H1 (cell line): ENCODE measurements at regions not wholly inside any gene's neighbourhood (a gene's known extent, or its start where the extent isn't known, plus 50 kb on each side); places are given as distances from the start of the nearest gene placed in this dataset.

Experiments used
- CTCF ChIA-PET: fragments of 300-600 bp; sonication (Branson Sonifier 250); formaldehyde crosslinking; loops from one replicate; lab custom pipeline; 2021; ENCODE audit not compliant: partially characterized antibody; lab: Charles Lee
- POLR2A ChIA-PET: fragments of 300-600 bp; sonication (Branson Sonifier 250); formaldehyde crosslinking; loops from one replicate; lab custom pipeline; 2021; ENCODE audit warnings: inconsistent platforms; ENCODE audit not compliant: partially characterized antibody; lab: Charles Lee
- DNase-seq, 2 experiments: peaks; one replicate each; pipeline versions ENCODE4 v3.0.0 to v3.0.0-alpha.2; 2010 to 2022; ENCODE audit warnings: low spot score in 2 of 2, low read depth in 1 of 2, mixed read lengths in 1 of 2
- FAIRE-seq: peaks from 2 replicates; lab custom pipeline; 2011; peaks lifted over from hg19 to GRCh38; lab: Jason Lieb, UNC
- H2AFZ ChIP-seq: 2 replicates; pipeline ENCODE4 v1.8.1; 2012; ENCODE audit warnings: low read length, inconsistent platforms
- H2AK5ac ChIP-seq: 2 replicates; pipeline ENCODE4 v1.6.1; 2013; ENCODE audit warnings: low read depth, low read length
- H2BK120ac ChIP-seq: replicated peaks from 2 replicates; pipeline ENCODE3; 2013; ENCODE audit warnings: low read depth, low read length, inconsistent platforms
- H2BK12ac ChIP-seq: 2 replicates; pipeline ENCODE4 v1.6.1; 2013; ENCODE audit warnings: low read depth, low read length
- H2BK15ac ChIP-seq: 2 replicates; pipeline ENCODE4 v1.6.1; 2013; ENCODE audit warnings: low read length
- H2BK20ac ChIP-seq: 2 replicates; pipeline ENCODE4 v1.6.1; 2013; ENCODE audit warnings: low read length
- H2BK5ac ChIP-seq: 2 replicates; pipeline ENCODE4 v1.6.1; 2013; ENCODE audit warnings: low read depth, low read length
- H3K14ac ChIP-seq: 2 replicates; pipeline ENCODE4 v1.6.1; 2013; ENCODE audit warnings: inconsistent platforms; ENCODE audit not compliant: insufficient read length
- H3K18ac ChIP-seq: 2 replicates; pipeline ENCODE4 v1.6.1; 2013; ENCODE audit warnings: low read length; ENCODE audit errors: extremely low read depth
- H3K23ac ChIP-seq: 2 replicates; pipeline ENCODE4 v1.6.1; 2013; ENCODE audit warnings: inconsistent platforms; ENCODE audit not compliant: insufficient read length
- H3K23me2 ChIP-seq: 2 replicates; pipeline ENCODE4 v1.6.1; 2013; ENCODE audit warnings: low read depth, low read length
- H3K27ac ChIP-seq: 2 replicates; pipeline ENCODE4 v1.6.1; 2011; ENCODE audit warnings: low read depth, low read length, inconsistent platforms
- H3K27me3 ChIP-seq, 4 experiments: replicated peaks in 1 of 4; 1 replicate in 1 of 4; 2 replicates in 3 of 4; pipeline versions ENCODE4 v1.6.1 to v1.8.1; 2011 to 2013; ENCODE audit warnings: low read length in 3 of 4, mild to moderate bottlenecking in 3 of 4, inconsistent platforms in 2 of 4, mixed read lengths in 2 of 4, moderate library complexity in 1 of 4; ENCODE audit not compliant: control insufficient read depth in 3 of 4, insufficient read depth in 3 of 4; ENCODE audit errors: extremely low read depth in 1 of 4
- H3K36me3 ChIP-seq, 4 experiments: 2 replicates each; pipeline versions ENCODE4 v1.6.1 to v1.8.1; 2011 to 2013; ENCODE audit warnings: mild to moderate bottlenecking in 4 of 4, low read length in 3 of 4, moderate library complexity in 2 of 4, control low read depth in 1 of 4, inconsistent platforms in 1 of 4; ENCODE audit not compliant: insufficient read depth in 4 of 4, control insufficient read depth in 2 of 4
- H3K4ac ChIP-seq: replicated peaks from 2 replicates; pipeline ENCODE3; 2013; ENCODE audit warnings: low read length, low read depth, mixed read lengths, inconsistent platforms; ENCODE audit not compliant: insufficient read length
- H3K4me1 ChIP-seq, 4 experiments: replicated peaks in 1 of 4; 1 replicate in 1 of 4; 2 replicates in 3 of 4; pipeline versions ENCODE4 v1.6.1 to v1.8.1; 2011 to 2013; ENCODE audit warnings: low read length in 3 of 4, inconsistent platforms in 2 of 4, mixed read lengths in 1 of 4; ENCODE audit not compliant: insufficient read depth in 4 of 4, control insufficient read depth in 3 of 4
- H3K4me2 ChIP-seq, 2 experiments: 2 replicates each; pipeline versions ENCODE4 v1.6.1 to v1.8.1; 2011 to 2013; ENCODE audit warnings: low read depth in 2 of 2, low read length in 2 of 2, control low read depth in 1 of 2, inconsistent platforms in 1 of 2, mild to moderate bottlenecking in 1 of 2; ENCODE audit not compliant: insufficient read depth in 1 of 2
- H3K4me3 ChIP-seq, 4 experiments: fragments of 200-600, 300-600 bp in 1 of 4; sonication (generic), shearing (Covaris generic), sonication (Bioruptor Twin) in 1 of 4; 2 replicates each; pipeline versions ENCODE4 v1.5.1 to v1.8.1; 2011 to 2016; ENCODE audit warnings: low read length in 4 of 4, low read depth in 3 of 4, control low read depth in 2 of 4, inconsistent platforms in 2 of 4, mild to moderate bottlenecking in 2 of 4, mixed read lengths in 1 of 4, moderate library complexity in 1 of 4; ENCODE audit not compliant: insufficient read depth in 2 of 4; ENCODE audit errors: extremely low read depth in 1 of 4
- H3K56ac ChIP-seq: replicated peaks from 2 replicates; pipeline ENCODE3; 2013; ENCODE audit warnings: low read depth, mild to moderate bottlenecking, mixed read lengths, low read length, inconsistent platforms; ENCODE audit not compliant: insufficient read length
- H3K79me1 ChIP-seq: 2 replicates; pipeline ENCODE4 v1.6.1; 2013; ENCODE audit warnings: low read depth, low read length, control low read depth
- H3K79me2 ChIP-seq, 2 experiments: 2 replicates each; pipeline versions ENCODE4 v1.6.1 to v1.8.1; 2012 to 2013; ENCODE audit warnings: low read length in 2 of 2, mild to moderate bottlenecking in 2 of 2, inconsistent platforms in 1 of 2; ENCODE audit not compliant: insufficient read depth in 2 of 2, control insufficient read depth in 1 of 2
- H3K9ac ChIP-seq, 4 experiments: replicated peaks in 1 of 4; 1 replicate in 1 of 4; 2 replicates in 3 of 4; pipeline versions ENCODE4 v1.6.1 to v1.8.1; 2011 to 2013; ENCODE audit warnings: low read depth in 3 of 4, low read length in 3 of 4, control low read depth in 2 of 4, mild to moderate bottlenecking in 2 of 4, moderate library complexity in 2 of 4, inconsistent platforms in 1 of 4; ENCODE audit errors: extremely low read depth in 1 of 4
- H3K9me3 ChIP-seq, 2 experiments: 2 replicates each; pipeline versions ENCODE4 v1.6.1 to v1.8.1; 2012 to 2013; ENCODE audit warnings: mild to moderate bottlenecking in 2 of 2, moderate library complexity in 2 of 2, control low read depth in 1 of 2, inconsistent platforms in 1 of 2, low read depth in 1 of 2, low read length in 1 of 2, mixed read lengths in 1 of 2; ENCODE audit not compliant: insufficient read depth in 2 of 2
- H4K20me1 ChIP-seq, 2 experiments: replicated peaks in 1 of 2; 2 replicates each; pipeline versions ENCODE3 to v1.8.1; 2011 to 2013; ENCODE audit warnings: inconsistent platforms in 2 of 2, low read length in 2 of 2, mild to moderate bottlenecking in 1 of 2; ENCODE audit not compliant: insufficient read depth in 2 of 2, control insufficient read depth in 1 of 2
- H4K5ac ChIP-seq: 2 replicates; pipeline ENCODE4 v1.6.1; 2013; ENCODE audit warnings: low read length, low read depth, mixed read lengths, inconsistent platforms; ENCODE audit not compliant: insufficient read length
- H4K8ac ChIP-seq: 2 replicates; pipeline ENCODE4 v1.8.0; 2013; ENCODE audit warnings: mild to moderate bottlenecking, moderate library complexity, low read length, inconsistent platforms; ENCODE audit not compliant: insufficient read depth; ENCODE audit errors: extremely low read depth
- H4K91ac ChIP-seq: replicated peaks from 2 replicates; pipeline ENCODE3; 2013; ENCODE audit warnings: low read length, mixed read lengths, inconsistent platforms; ENCODE audit not compliant: insufficient read length
- BRCA1 ChIP-seq: IDR thresholded peaks from 2 replicates; pipeline ENCODE4 v1.6.1; 2012; ENCODE audit warnings: low read depth, low read length, improper control_type of control experiment
- CHD1 ChIP-seq: IDR thresholded peaks from 2 replicates; pipeline ENCODE4 v1.6.1; 2012; ENCODE audit warnings: low read depth, low read length, improper control_type of control experiment
- CTBP2 ChIP-seq: IDR thresholded peaks from 2 replicates; pipeline ENCODE4 v1.7.0; 2011; ENCODE audit warnings: borderline replicate concordance, mild to moderate bottlenecking, moderate library complexity, mixed read lengths, low read length; ENCODE audit not compliant: insufficient read depth, insufficient read length
- EGR1 ChIP-seq: IDR thresholded peaks from 2 replicates; pipeline ENCODE4 v1.6.1; 2011; ENCODE audit warnings: low read depth, low read length, borderline replicate concordance
- EP300 ChIP-seq, 2 experiments: IDR thresholded peaks; 1 replicate in 1 of 2; 2 replicates in 1 of 2; pipeline ENCODE4 v1.6.1; 2011 to 2012; ENCODE audit warnings: low read depth in 2 of 2, low read length in 2 of 2, mild to moderate bottlenecking in 2 of 2, borderline replicate concordance in 1 of 2, inconsistent platforms in 1 of 2, moderate library complexity in 1 of 2
- GABPA ChIP-seq: IDR thresholded peaks from 2 replicates; pipeline ENCODE4 v1.6.1; 2011; ENCODE audit warnings: mild to moderate bottlenecking, low read length, moderate library complexity, borderline replicate concordance; ENCODE audit not compliant: insufficient read depth
- HDAC2 ChIP-seq, 2 experiments: fragments of 300-600 bp in 1 of 2; sonication (generic) in 1 of 2; IDR thresholded peaks; 2 replicates each; pipeline ENCODE4 v1.6.1; 2011 to 2012; ENCODE audit warnings: low read depth in 2 of 2, low read length in 2 of 2, mild to moderate bottlenecking in 2 of 2, moderate library complexity in 2 of 2, borderline replicate concordance in 1 of 2, inconsistent platforms in 1 of 2
- PHF8 ChIP-seq: fragments of 200-600 bp; sonication (generic); conservative IDR thresholded peaks from 2 replicates; pipeline ENCODE4 v1.7.1; 2012; ENCODE audit warnings: low read depth, mild to moderate bottlenecking, inconsistent platforms, low read length, moderate library complexity
- POLR2AphosphoS5 ChIP-seq: IDR thresholded peaks from 2 replicates; pipeline ENCODE4 v1.6.1; 2011; ENCODE audit warnings: low read depth, low read length
- RAD21 ChIP-seq, 2 experiments: IDR thresholded peaks in 1 of 2; conservative IDR thresholded peaks in 1 of 2; 2 replicates each; pipeline ENCODE4 v1.6.1; 2011; ENCODE audit warnings: low read depth in 2 of 2, low read length in 2 of 2, improper control_type of control experiment in 1 of 2, inconsistent platforms in 1 of 2, mild to moderate bottlenecking in 1 of 2, moderate library complexity in 1 of 2
- SIRT6 ChIP-seq: IDR thresholded peaks from one replicate; pipeline ENCODE4 v1.7.1; 2012; ENCODE audit warnings: low read length, inconsistent platforms
- SRF ChIP-seq: IDR thresholded peaks from 2 replicates; pipeline ENCODE4 v1.6.1; 2011; ENCODE audit warnings: mild to moderate bottlenecking, low read depth, low read length, moderate library complexity
- SUZ12 ChIP-seq: fragments of 200-600 bp; sonication (generic); IDR thresholded peaks from 2 replicates; pipeline ENCODE4 v1.6.1; 2012; ENCODE audit warnings: mild to moderate bottlenecking, inconsistent platforms, low read length, moderate library complexity, mixed read lengths
- TBP ChIP-seq: IDR thresholded peaks from 2 replicates; pipeline ENCODE4 v1.6.1; 2011; ENCODE audit warnings: low read depth, low read length, improper control_type of control experiment
- YY1 ChIP-seq: IDR thresholded peaks from 2 replicates; pipeline ENCODE4 v1.6.1; 2011; ENCODE audit warnings: low read depth, mild to moderate bottlenecking, low read length
- WGBS, 2 experiments: shearing (Covaris generic) in 1 of 2; methylation state at CpG; one replicate each; pipeline versions ENCODE4 v1.1.6 to v1.1.7; 2013 to 2015; ENCODE audit warnings: low lambda C conversion rate in 2 of 2, mixed read lengths in 2 of 2, inconsistent platforms in 1 of 2, low coverage in 1 of 2, missing lambda C conversion rate in 1 of 2; ENCODE audit not compliant: insufficient replicate concordance in 2 of 2, insufficient coverage in 1 of 2, insufficient read length in 1 of 2; ENCODE audit errors: extremely low coverage in 1 of 2, missing lambda C conversion rate in 1 of 2; 5-methylcytosine and 5-hydroxymethylcytosine counted together

DNA sequence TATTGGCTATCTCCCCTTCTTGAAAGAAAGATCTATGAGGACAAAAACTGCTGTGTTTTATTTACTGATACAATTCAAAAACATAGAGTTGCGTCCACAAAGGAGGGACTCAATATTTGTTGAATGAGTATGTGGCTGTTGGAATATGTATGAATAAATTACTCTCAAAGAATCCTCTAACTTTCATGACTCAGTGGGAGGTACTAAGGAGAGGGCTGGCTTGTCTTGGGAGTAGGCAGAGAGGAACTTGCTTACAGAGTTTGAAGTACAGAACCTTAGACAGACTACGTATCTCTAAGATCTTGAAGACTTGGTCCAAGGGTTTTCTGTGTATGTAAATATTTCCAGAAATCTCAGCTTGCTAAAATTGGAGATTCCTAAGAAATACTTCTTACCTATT, 504.0 kb upstream of the PTCHD4 start:
- Histone ChIP-seq H3K18ac (no peak overlapping the region), H3K9ac (no peak overlapping the region), H4K8ac (no peak overlapping the region), H4K5ac (no peak overlapping the region), H3K23me2 (no peaks in the 10 kb centered on the region), H3K4me2 (no peak overlapping the region), H3K4ac (no peak overlapping the region), H3K23ac (no peak overlapping the region), H3K79me1 (no peaks in the 10 kb centered on the region), H3K4me3 (no peak overlapping the region), H2AK5ac (no peak overlapping the region), H2BK12ac (no peak overlapping the region), H2BK5ac (no peak overlapping the region), H3K4me1 (no peaks in the 10 kb centered on the region), H3K36me3 (no peaks in the 10 kb centered on the region), H3K27ac (no peak overlapping the region), H3K14ac (no peak overlapping the region), H2AFZ (no peak overlapping the region), H2BK120ac (no peak overlapping the region), H4K91ac (no peak overlapping the region), H2BK15ac (no peak overlapping the region), H3K79me2 (no peaks in the 10 kb centered on the region), H4K20me1 (no peaks in the 10 kb centered on the region), H2BK20ac (no peak overlapping the region), H3K56ac (no peak overlapping the region), H3K27me3 (peaks cover 0 to 1% (median 0%) of the 10 kb centered on the region in 4 experiments; a peak in 1 of 7 replicates), H3K9me3 (no peaks in the 10 kb centered on the region)
- ChIA-PET POLR2A (no interaction called here), CTCF (interaction anchor here (0.6 kb wide), 1 partner anchor 720 kb away, joined by 3 read pairs; no protein-coding TSS in a partner anchor)
- 88% methylated on average over 2 of the region's 2 CpGs; no CpG with 5 or more reads in 1 of the 2 experiments for WGBS, 2 experiments
- no peak for FAIRE-seq
- no peak for DNase-seq
- no peak for TF ChIP-seq EP300 (IDR thresholded peaks at IDR 0.05; ENCODE audit: borderline replicate concordance in 1 of 2, low read depth in 2 of 2, low read length in 2 of 2)
- TF ChIP-seq EGR1 = no peak
- TF ChIP-seq POLR2AphosphoS5 = no peak
- no peak for TF ChIP-seq SIRT6
- TF ChIP-seq TBP = no peak
- TF ChIP-seq SRF = no peak
- no peak for TF ChIP-seq HDAC2 (IDR thresholded peaks at IDR 0.05; ENCODE audit: borderline replicate concordance in 1 of 2, low read depth in 2 of 2, low read length in 2 of 2)
- no peak for TF ChIP-seq CHD1
- TF ChIP-seq RAD21 (IDR thresholded peaks at IDR 0.05 in 1 of 2, conservative IDR thresholded peaks at IDR 0.05 in 1 of 2; ENCODE audit: low read depth in 2 of 2, low read length in 2 of 2) = no peak
- TF ChIP-seq CTBP2 = no peak
- TF ChIP-seq BRCA1 = no peak
- TF ChIP-seq YY1 = no peak
- TF ChIP-seq SUZ12 = no peak
- no peak for TF ChIP-seq PHF8
- no peak for TF ChIP-seq GABPA
